DND-41 (cell line): ENCODE measurements at regions not wholly inside any gene's neighbourhood (a gene's known extent, or its start where the extent isn't known, plus 50 kb on each side); places are given as distances from the start of the nearest gene placed in this dataset.

ENCODE experiments used
- EZH2 ChIP-seq: IDR thresholded peaks from 3 replicates; pipeline ENCODE4 v1.6.1; 2012; ENCODE audit warnings: borderline replicate concordance, low read depth, mild to moderate bottlenecking, moderate library complexity, low read length, inconsistent platforms; ENCODE audit not compliant: severe bottlenecking
- TF ChIP-seq, protein P1 (sequence below): IDR thresholded peaks from 2 replicates; pipeline ENCODE4 v1.5.1; 2012; ENCODE audit warnings: borderline replicate concordance, low read length, moderate library complexity, mild to moderate bottlenecking; ENCODE audit not compliant: poor library complexity, severe bottlenecking; ENCODE audit errors: extremely low read depth

DNA sequence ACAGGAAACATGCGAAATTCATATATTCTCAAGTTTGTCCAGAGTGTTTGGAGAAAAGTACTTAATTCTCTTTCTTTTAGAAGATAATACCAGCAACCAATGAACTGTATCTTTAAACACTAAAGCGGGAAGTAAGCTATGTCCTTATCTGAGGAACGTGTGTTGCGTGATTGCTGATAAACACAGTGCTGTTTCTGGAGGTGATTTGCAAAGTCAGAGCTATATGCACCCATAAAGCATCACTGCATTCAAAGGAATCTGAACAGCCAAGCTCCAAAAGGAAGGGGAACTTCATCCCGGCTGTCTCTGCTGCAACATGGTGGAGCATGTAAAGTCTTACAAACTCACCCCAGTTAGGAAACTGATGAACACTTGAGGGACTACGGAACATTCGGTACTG is 271.7 kb upstream of the FN1 start:
- TF ChIP-seq, protein P1, sequence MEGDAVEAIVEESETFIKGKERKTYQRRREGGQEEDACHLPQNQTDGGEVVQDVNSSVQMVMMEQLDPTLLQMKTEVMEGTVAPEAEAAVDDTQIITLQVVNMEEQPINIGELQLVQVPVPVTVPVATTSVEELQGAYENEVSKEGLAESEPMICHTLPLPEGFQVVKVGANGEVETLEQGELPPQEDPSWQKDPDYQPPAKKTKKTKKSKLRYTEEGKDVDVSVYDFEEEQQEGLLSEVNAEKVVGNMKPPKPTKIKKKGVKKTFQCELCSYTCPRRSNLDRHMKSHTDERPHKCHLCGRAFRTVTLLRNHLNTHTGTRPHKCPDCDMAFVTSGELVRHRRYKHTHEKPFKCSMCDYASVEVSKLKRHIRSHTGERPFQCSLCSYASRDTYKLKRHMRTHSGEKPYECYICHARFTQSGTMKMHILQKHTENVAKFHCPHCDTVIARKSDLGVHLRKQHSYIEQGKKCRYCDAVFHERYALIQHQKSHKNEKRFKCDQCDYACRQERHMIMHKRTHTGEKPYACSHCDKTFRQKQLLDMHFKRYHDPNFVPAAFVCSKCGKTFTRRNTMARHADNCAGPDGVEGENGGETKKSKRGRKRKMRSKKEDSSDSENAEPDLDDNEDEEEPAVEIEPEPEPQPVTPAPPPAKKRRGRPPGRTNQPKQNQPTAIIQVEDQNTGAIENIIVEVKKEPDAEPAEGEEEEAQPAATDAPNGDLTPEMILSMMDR = no peak
- TF ChIP-seq EZH2 = no peak
